ENCODE measurements at regions not wholly inside any gene's neighbourhood (a gene's known extent, or its start where the extent isn't known, plus 50 kb on each side); places are given as distances from the start of the nearest gene placed in this dataset.

- no peak for TF ChIP-seq EZH2 (IDR thresholded peaks at IDR 0.05; ENCODE audit: insufficient read depth, poor library complexity, severe bottlenecking)
- TF ChIP-seq EZH2phosphoT487 (IDR thresholded peaks at IDR 0.05; ENCODE audit: insufficient read depth, low read depth): no peak
Measured at GRCh38 chr4:17283251-17283650, 228.6 kb downstream of the QDPR start.
